ENCODE measurements at regions not wholly inside any gene's neighbourhood (a gene's known extent, or its start where the extent isn't known, plus 50 kb on each side); places are given as distances from the start of the nearest gene placed in this dataset.

DNA sequence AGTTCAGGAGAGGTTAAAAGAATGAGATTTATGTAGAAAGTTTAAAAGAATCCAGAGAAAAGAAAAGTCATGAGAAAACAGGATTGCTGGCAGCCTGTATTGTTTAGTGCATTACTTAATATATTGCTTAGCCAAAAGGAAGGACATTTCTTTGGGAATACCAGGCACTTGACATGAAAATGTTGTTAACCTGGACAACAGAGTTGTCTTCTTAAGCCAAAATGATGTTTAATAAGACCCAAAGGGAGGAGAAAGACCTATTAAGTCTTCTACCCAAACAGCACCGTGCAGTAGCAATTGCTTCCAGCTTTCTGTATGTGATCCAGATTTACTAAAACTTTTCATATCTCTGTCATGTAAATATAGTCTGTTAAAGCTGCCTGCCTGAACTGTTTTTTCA, 74.0 kb upstream of the PRLR start:
- no peaks in the 10 kb centered on the region for H3K36me3 ChIP-seq (ENCODE audit: insufficient read depth, low read length)
- no peaks in the 10 kb centered on the region for H3K4me1 ChIP-seq (ENCODE audit: insufficient read depth, low read length)
- H3K4me3 ChIP-seq (ENCODE audit: insufficient read depth, low read length), result no peak overlapping the region
- no peak overlapping the region for H2AFZ ChIP-seq (ENCODE audit: low read length)
- H3K27me3 ChIP-seq (ENCODE audit: insufficient read depth, low read length), result peaks cover 4% of the 10 kb centered on the region
- no peak for DNase-seq (ENCODE audit: insufficient read length, low spot score, missing footprints)
- no peak overlapping the region for H3K4me2 ChIP-seq (ENCODE audit: insufficient read depth, low read length)
- no peak overlapping the region for H3K27ac ChIP-seq (ENCODE audit: low read depth, low read length)
- no peaks in the 10 kb centered on the region for H3K9me3 ChIP-seq (ENCODE audit: low read depth, low read length)
- no peaks in the 10 kb centered on the region for H3K79me2 ChIP-seq (ENCODE audit: insufficient read depth, low read length)
- H4K20me1 ChIP-seq (ENCODE audit: insufficient read depth, low read length), result no peaks in the 10 kb centered on the region
- no peak for TF ChIP-seq CTCF (IDR thresholded peaks at IDR 0.05; ENCODE audit: extremely low read depth, low read depth, low read length)

DNA sequence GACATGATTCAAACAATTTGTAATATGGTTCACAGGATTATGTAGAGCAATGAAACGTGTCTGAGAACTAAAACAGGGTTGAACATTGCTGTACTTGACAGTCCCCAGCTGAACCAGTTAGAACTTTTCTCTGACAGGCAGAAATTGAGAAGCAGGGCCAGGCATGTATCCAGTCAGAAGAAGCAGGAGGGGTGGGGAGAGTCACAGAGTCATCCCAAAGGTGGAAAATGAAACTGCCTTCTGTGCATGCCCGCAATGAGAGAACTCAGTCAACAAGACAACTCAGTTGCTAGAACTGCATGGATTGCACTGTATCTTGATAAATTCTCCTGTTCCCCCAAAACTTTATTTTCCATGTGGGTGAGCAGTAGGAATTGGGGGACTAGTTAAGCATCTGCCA, 72.9 kb upstream of the PRLR start:
- Histone ChIP-seq H3K79me2 (ENCODE audit: insufficient read depth, low read length) (no peaks in the 10 kb centered on the region), H3K27me3 (ENCODE audit: insufficient read depth, low read length) (peaks cover 4% of the 10 kb centered on the region), H3K36me3 (ENCODE audit: insufficient read depth, low read length) (no peaks in the 10 kb centered on the region), H3K9me3 (ENCODE audit: low read depth, low read length) (no peaks in the 10 kb centered on the region), H3K4me3 (ENCODE audit: insufficient read depth, low read length) (no peak overlapping the region), H4K20me1 (ENCODE audit: insufficient read depth, low read length) (no peaks in the 10 kb centered on the region), H3K4me1 (ENCODE audit: insufficient read depth, low read length) (no peaks in the 10 kb centered on the region), H3K4me2 (ENCODE audit: insufficient read depth, low read length) (no peak overlapping the region), H3K27ac (ENCODE audit: low read depth, low read length) (no peak overlapping the region), H2AFZ (ENCODE audit: low read length) (no peak overlapping the region)
- no peak for DNase-seq (ENCODE audit: insufficient read length, low spot score, missing footprints)
- TF ChIP-seq CTCF (IDR thresholded peaks at IDR 0.05; ENCODE audit: extremely low read depth, low read depth, low read length), result no peak

DNA sequence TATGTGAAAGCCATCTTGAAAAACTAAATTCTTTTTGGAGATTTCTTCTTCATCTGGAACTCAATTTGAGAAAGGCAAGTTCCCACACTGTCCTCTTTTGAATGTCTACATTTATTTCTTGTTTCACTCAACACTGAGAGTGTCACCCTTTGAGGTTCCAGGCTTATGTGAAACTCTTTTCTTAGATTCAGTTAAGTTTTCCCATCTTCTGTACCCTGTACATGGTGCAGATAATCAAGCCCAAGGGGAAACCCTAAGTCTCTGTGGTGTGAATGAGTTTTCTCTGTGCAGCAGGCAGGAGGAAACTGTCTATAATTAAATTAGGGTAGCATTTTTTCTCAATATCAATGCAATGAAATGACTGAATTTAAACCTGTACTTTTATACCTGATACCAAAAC, 72.3 kb upstream of the PRLR start:
- no peak overlapping the region for H3K4me2 ChIP-seq (ENCODE audit: insufficient read depth, low read length)
- H3K36me3 ChIP-seq (ENCODE audit: insufficient read depth, low read length), result no peaks in the 10 kb centered on the region
- H3K79me2 ChIP-seq (ENCODE audit: insufficient read depth, low read length), result no peaks in the 10 kb centered on the region
- no peaks in the 10 kb centered on the region for H3K9me3 ChIP-seq (ENCODE audit: low read depth, low read length)
- H4K20me1 ChIP-seq (ENCODE audit: insufficient read depth, low read length), result no peaks in the 10 kb centered on the region
- no peak overlapping the region for H2AFZ ChIP-seq (ENCODE audit: low read length)
- TF ChIP-seq CTCF (IDR thresholded peaks at IDR 0.05; ENCODE audit: extremely low read depth, low read depth, low read length), result no peak
- no peak for DNase-seq (ENCODE audit: insufficient read length, low spot score, missing footprints)
- H3K27me3 ChIP-seq (ENCODE audit: insufficient read depth, low read length), result peaks cover under 1% of the 10 kb centered on the region
- H3K4me1 ChIP-seq (ENCODE audit: insufficient read depth, low read length), result no peaks in the 10 kb centered on the region
- no peak overlapping the region for H3K4me3 ChIP-seq (ENCODE audit: insufficient read depth, low read length)
- no peak overlapping the region for H3K27ac ChIP-seq (ENCODE audit: low read depth, low read length)

DNA sequence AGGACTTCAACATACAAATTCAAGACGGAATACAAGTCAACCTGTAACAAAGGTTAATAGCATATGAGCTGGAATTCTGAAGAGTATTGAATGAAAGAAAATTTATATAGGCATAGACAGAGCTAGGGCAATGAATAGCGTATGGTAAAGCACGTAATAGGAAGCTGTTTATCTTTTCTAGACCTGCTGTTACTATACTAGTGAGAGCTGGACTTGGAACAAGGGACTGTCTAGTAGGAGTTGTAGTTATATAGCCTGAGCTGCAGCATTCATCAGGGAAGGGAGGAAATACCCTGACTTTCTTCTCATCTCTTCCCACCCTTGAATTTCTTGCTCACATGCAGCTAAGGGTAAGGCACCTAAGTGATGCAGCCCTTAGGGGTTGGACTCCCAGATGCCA, 67.5 kb upstream of the PRLR start:
- Histone ChIP-seq H2AFZ (ENCODE audit: low read length) (no peak overlapping the region), H4K20me1 (ENCODE audit: insufficient read depth, low read length) (no peaks in the 10 kb centered on the region), H3K9me3 (ENCODE audit: low read depth, low read length) (no peaks in the 10 kb centered on the region)

More for the DNA sequence above, 67.5 kb upstream of the PRLR start:
- no peaks in the 10 kb centered on the region for H3K79me2 ChIP-seq (ENCODE audit: insufficient read depth, low read length)
- H3K4me1 ChIP-seq (ENCODE audit: insufficient read depth, low read length), result no peaks in the 10 kb centered on the region
- no peak for DNase-seq (ENCODE audit: insufficient read length, low spot score, missing footprints)
- no peak for TF ChIP-seq CTCF (IDR thresholded peaks at IDR 0.05; ENCODE audit: extremely low read depth, low read depth, low read length)
- no peaks in the 10 kb centered on the region for H3K27me3 ChIP-seq (ENCODE audit: insufficient read depth, low read length)
- H3K27ac ChIP-seq (ENCODE audit: low read depth, low read length), result no peak overlapping the region
- H3K4me2 ChIP-seq (ENCODE audit: insufficient read depth, low read length), result no peak overlapping the region
- H3K36me3 ChIP-seq (ENCODE audit: insufficient read depth, low read length), result no peaks in the 10 kb centered on the region
- no peak overlapping the region for H3K4me3 ChIP-seq (ENCODE audit: insufficient read depth, low read length)

Measured in osteoblast (primary cell).